GM18873 (cell line): ENCODE measurements at regions not wholly inside any gene's neighbourhood (a gene's known extent, or its start where the extent isn't known, plus 50 kb on each side); places are given as distances from the start of the nearest gene placed in this dataset.
"Not testable (repeated sequence)": the region's sequence is repeated elsewhere in the genome, so short reads cannot be mapped to it uniquely, and the experiment has no call there.

ENCODE experiments used
- ATAC-seq: cut with Tn5 transposase; IDR thresholded peaks from one replicate; pipeline ENCODE4 v1.9.1; 2021; ENCODE audit warnings: mild to moderate bottlenecking, moderate library complexity, moderate number of reproducible peaks; ENCODE audit not compliant: unreplicated experiment, low FRiP score

- not testable (repeated sequence) for ATAC-seq
Measured at GRCh38 chr2:95654897-95655296, 63.1 kb downstream of the TRIM43 start.

GRCh38 chr2:95656553-95656952, 64.8 kb downstream of the TRIM43 start:
- ATAC-seq = not testable (repeated sequence)

GRCh38 chr2:95657937-95658336, 66.1 kb downstream of the TRIM43 start:
- not testable (repeated sequence) for ATAC-seq

- ATAC-seq = not testable (repeated sequence)
Measured at GRCh38 chr2:95660766-95661562, 69.2 kb downstream of the TRIM43 start.

GRCh38 chr2:95663471-95664441, 72.0 kb downstream of the TRIM43 start:
- not testable (repeated sequence) for ATAC-seq

GRCh38 chr2:95666636-95667035, 74.8 kb downstream of the TRIM43 start:
- not testable (repeated sequence) for ATAC-seq

GRCh38 chr2:95667480-95667879, 75.7 kb downstream of the TRIM43 start:
- ATAC-seq = no peak

- not testable (repeated sequence) for ATAC-seq
Measured at GRCh38 chr2:95668934-95669333, 77.1 kb downstream of the TRIM43 start.

GRCh38 chr2:95669441-95669991, 77.7 kb downstream of the TRIM43 start:
- ATAC-seq = no peak

- ATAC-seq = no peak
Measured at GRCh38 chr2:95670167-95670566, 78.4 kb downstream of the TRIM43 start.

- ATAC-seq = no peak
Measured at GRCh38 chr2:95670686-95671085, 78.9 kb downstream of the TRIM43 start.

- ATAC-seq = not testable (repeated sequence)
Measured at GRCh38 chr2:95671171-95671570, 79.4 kb downstream of the TRIM43 start.

- not testable (repeated sequence) for ATAC-seq
Measured at GRCh38 chr2:95671992-95672391, 80.2 kb downstream of the TRIM43 start.

- not testable (repeated sequence) for ATAC-seq
Measured at GRCh38 chr2:95672500-95672899, 80.7 kb downstream of the TRIM43 start.

GRCh38 chr2:95674186-95674585, 82.4 kb downstream of the TRIM43 start:
- ATAC-seq = no peak

- not testable (repeated sequence) for ATAC-seq
Measured at GRCh38 chr2:95676573-95676972, 84.8 kb downstream of the TRIM43 start.

- no peak for ATAC-seq
Measured at GRCh38 chr2:95677346-95677745, 85.5 kb downstream of the TRIM43 start.

GRCh38 chr2:95677833-95678232, 86.0 kb downstream of the TRIM43 start:
- ATAC-seq = not testable (repeated sequence)

- ATAC-seq = not testable (repeated sequence)
Measured at GRCh38 chr2:95681158-95681557, 89.4 kb downstream of the TRIM43 start.

- not testable (repeated sequence) for ATAC-seq
Measured at GRCh38 chr2:95681589-95682081, 89.8 kb downstream of the TRIM43 start.
